ENCODE measurements at regions not wholly inside any gene's neighbourhood (a gene's known extent, or its start where the extent isn't known, plus 50 kb on each side); places are given as distances from the start of the nearest gene placed in this dataset.

DNA sequence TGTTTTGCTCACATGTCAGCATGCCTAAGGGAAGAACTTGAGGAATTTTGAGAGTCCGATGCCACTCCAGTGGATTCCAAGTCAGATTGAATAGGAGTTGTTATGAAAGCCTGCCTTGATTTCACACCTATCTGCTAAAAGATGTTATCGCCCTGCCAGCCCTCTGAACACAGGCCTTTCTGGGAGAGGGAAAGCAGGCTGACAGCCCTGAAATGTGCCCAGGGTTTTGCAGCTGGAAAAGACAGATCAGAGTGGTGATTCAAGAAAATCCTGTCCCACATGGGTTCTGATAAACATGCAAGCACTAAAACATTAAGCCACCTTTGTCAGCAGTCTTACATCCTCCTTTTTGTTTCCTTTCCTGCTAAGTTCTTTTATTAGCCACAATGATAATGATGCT, 1752.9 kb upstream of the CELF4 start:
- CTCF ChIA-PET (ENCODE audit: partially characterized antibody), result no interaction called here
- Histone ChIP-seq H3K18ac (ENCODE audit: extremely low read depth, low read length) (no peak overlapping the region), H3K14ac (ENCODE audit: insufficient read length) (no peak overlapping the region), H2AFZ (ENCODE audit: low read length) (no peak overlapping the region), H3K79me1 (ENCODE audit: low read depth, low read length) (no peaks in the 10 kb centered on the region), H3K9me3 (ENCODE audit: insufficient read depth in 2 of 2, low read depth in 1 of 2, low read length in 1 of 2) (no peaks in the 10 kb centered on the region), H2AK5ac (ENCODE audit: low read depth, low read length) (no peak overlapping the region), H3K4ac (replicated peaks; ENCODE audit: insufficient read length, low read depth, low read length) (no peak overlapping the region), H3K56ac (replicated peaks; ENCODE audit: insufficient read length, low read depth, low read length) (no peak overlapping the region), H4K5ac (ENCODE audit: insufficient read length, low read depth, low read length) (no peak overlapping the region), H3K36me3 (ENCODE audit: control insufficient read depth in 2 of 4, insufficient read depth in 4 of 4, low read length in 3 of 4) (no peaks in the 10 kb centered on the region), H2BK120ac (replicated peaks; ENCODE audit: low read depth, low read length) (no peak overlapping the region), H3K79me2 (ENCODE audit: control insufficient read depth in 1 of 2, insufficient read depth in 2 of 2, low read length in 2 of 2) (no peaks in the 10 kb centered on the region), H3K4me1 (replicated peaks in 1 of 4; ENCODE audit: control insufficient read depth in 3 of 4, insufficient read depth in 4 of 4, low read length in 3 of 4) (no peaks in the 10 kb centered on the region; a peak in 1 of 7 replicates), H2BK15ac (ENCODE audit: low read length) (no peak overlapping the region), H3K23ac (ENCODE audit: insufficient read length) (no peak overlapping the region), H4K91ac (replicated peaks; ENCODE audit: insufficient read length, low read length) (no peak overlapping the region), H2BK20ac (ENCODE audit: low read length) (no peak overlapping the region), H2BK12ac (ENCODE audit: low read depth, low read length) (no peak overlapping the region), H3K23me2 (ENCODE audit: low read depth, low read length) (no peaks in the 10 kb centered on the region), H4K20me1 (replicated peaks in 1 of 2; ENCODE audit: control insufficient read depth in 1 of 2, insufficient read depth in 2 of 2, low read length in 2 of 2) (no peaks in the 10 kb centered on the region), H3K27ac (ENCODE audit: low read depth, low read length) (no peak overlapping the region), H2BK5ac (ENCODE audit: low read depth, low read length) (no peak overlapping the region), H3K9ac (replicated peaks in 1 of 4; ENCODE audit: extremely low read depth in 1 of 4, low read depth in 3 of 4, low read length in 3 of 4) (no peak overlapping the region), H3K4me3 (ENCODE audit: extremely low read depth in 1 of 4, insufficient read depth in 2 of 4, low read depth in 3 of 4, low read length in 4 of 4) (no peak overlapping the region), H3K4me2 (ENCODE audit: insufficient read depth in 1 of 2, low read depth in 2 of 2, low read length in 2 of 2) (no peak overlapping the region), H3K27me3 (replicated peaks in 1 of 4; ENCODE audit: control insufficient read depth in 3 of 4, extremely low read depth in 1 of 4, insufficient read depth in 3 of 4, low read length in 3 of 4) (no peaks in the 10 kb centered on the region), H4K8ac (ENCODE audit: extremely low read depth, insufficient read depth, low read length) (no peak overlapping the region)
- POLR2A ChIA-PET (ENCODE audit: partially characterized antibody), result no interaction called here
- DNase-seq (ENCODE audit: low read depth in 1 of 2, low spot score in 2 of 2) (no peak), FAIRE-seq (no peak)
- 98% methylated on average over 2 of the region's 2 CpGs; no CpG with 5 or more reads in 1 of the 2 experiments for WGBS, 2 experiments (ENCODE audit: extremely low coverage in 1 of 2, insufficient coverage in 1 of 2, insufficient read length in 1 of 2, insufficient replicate concordance in 2 of 2, low coverage in 1 of 2, low lambda C conversion rate in 2 of 2, missing lambda C conversion rate in 1 of 2)
- TF ChIP-seq, protein P1, sequence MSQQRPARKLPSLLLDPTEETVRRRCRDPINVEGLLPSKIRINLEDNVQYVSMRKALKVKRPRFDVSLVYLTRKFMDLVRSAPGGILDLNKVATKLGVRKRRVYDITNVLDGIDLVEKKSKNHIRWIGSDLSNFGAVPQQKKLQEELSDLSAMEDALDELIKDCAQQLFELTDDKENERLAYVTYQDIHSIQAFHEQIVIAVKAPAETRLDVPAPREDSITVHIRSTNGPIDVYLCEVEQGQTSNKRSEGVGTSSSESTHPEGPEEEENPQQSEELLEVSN (IDR thresholded peaks at IDR 0.05), result no peak
- TF ChIP-seq SP2 (IDR thresholded peaks at IDR 0.05; ENCODE audit: low read length) (no peak), CBX8 (IDR thresholded peaks at IDR 0.05; ENCODE audit: borderline replicate concordance, low read depth, low read length) (no peak), JUN (IDR thresholded peaks at IDR 0.05; ENCODE audit: low read depth, low read length) (no peak)

All from H1 (cell line).